ENCODE measurements at regions not wholly inside any gene's neighbourhood (a gene's known extent, or its start where the extent isn't known, plus 50 kb on each side); places are given as distances from the start of the nearest gene placed in this dataset.

DNA sequence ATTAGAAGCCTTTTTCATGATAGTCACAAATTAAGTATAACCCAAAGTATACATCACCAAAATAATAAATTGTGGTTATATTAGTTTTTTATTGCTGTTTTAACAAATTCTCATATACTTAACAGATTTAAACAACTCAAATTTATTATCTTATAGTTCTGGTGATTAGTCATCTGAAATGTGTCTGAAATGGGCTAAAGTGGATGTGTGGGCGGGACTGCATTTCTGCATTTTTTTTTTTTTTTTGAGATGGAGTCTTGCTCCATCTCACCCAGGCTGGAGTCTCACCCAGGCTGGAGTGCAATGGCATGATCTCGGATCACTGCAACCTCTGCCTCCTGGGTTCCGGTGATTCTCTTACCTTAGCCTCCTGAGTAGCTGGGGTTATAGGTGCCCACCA lies 891.5 kb upstream of the CELF2 start:
- no peak for DNase-seq (ENCODE audit: low read depth)
- no peak for TF ChIP-seq CTCF (IDR thresholded peaks at IDR 0.05; ENCODE audit: insufficient read depth, low read depth, low read length)
- H3K4me3 ChIP-seq (ENCODE audit: low read depth, low read length): no peak overlapping the region

- TF ChIP-seq CTCF (IDR thresholded peaks at IDR 0.05; ENCODE audit: insufficient read depth, low read depth, low read length): no peak
- peak; percentile 59 for DNase-seq (ENCODE audit: low read depth)
- no peak overlapping the region for H3K4me3 ChIP-seq (ENCODE audit: low read depth, low read length)
These were observed 889.3 kb upstream of the CELF2 start for GRCh38 chr10:10128387-10128786.

DNA sequence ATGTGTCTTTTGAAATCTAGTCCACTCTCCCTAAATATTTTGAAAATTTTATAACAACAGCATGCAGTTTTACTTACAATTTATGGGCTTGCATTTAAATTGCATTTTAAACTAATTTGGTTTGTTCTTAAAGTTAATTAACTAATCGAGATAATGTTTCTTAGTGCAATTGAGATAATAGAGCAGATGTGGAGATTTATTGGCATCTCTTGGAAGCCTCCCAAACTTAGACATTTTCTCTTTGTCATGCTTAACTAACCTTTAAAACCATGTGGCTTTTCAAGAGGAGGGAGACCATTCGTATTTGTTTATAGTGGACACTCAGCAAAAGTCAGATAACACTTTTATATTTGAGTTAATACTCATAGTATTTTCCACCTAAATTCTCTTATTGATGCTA lies 887.0 kb upstream of the CELF2 start:
- TF ChIP-seq CTCF (IDR thresholded peaks at IDR 0.05; ENCODE audit: insufficient read depth, low read depth, low read length): no peak
- no peak overlapping the region for H3K4me3 ChIP-seq (ENCODE audit: low read depth, low read length)
- DNase-seq (ENCODE audit: low read depth): no peak

DNA sequence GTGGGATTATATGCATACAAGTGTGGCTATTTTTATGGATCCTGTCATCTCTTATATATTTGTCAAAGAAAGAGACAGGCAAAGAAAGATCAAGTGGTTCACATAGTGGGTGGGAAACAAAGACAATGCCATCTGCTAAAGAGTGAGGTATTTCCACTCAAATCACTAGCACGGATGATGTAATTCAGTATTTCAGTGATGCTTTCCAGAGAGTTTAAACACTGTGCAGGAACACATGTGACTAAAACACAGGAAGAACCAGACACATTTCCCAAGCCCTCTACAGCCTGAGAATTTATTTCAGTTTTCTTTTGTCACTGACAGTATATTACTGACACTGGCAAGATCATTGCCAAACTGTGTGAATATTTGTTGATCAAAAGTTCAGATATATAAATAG lies 885.7 kb upstream of the CELF2 start:
- peak; percentile 50 for DNase-seq (ENCODE audit: low read depth)
- no peak for TF ChIP-seq CTCF (IDR thresholded peaks at IDR 0.05; ENCODE audit: insufficient read depth, low read depth, low read length)
- H3K4me3 ChIP-seq (ENCODE audit: low read depth, low read length): no peak overlapping the region

GRCh38 chr10:10133281-10133680 lies 884.4 kb upstream of the CELF2 start:
- DNase-seq (ENCODE audit: low read depth): no peak
- TF ChIP-seq CTCF (IDR thresholded peaks at IDR 0.05; ENCODE audit: insufficient read depth, low read depth, low read length): no peak
- no peak overlapping the region for H3K4me3 ChIP-seq (ENCODE audit: low read depth, low read length)

DNA sequence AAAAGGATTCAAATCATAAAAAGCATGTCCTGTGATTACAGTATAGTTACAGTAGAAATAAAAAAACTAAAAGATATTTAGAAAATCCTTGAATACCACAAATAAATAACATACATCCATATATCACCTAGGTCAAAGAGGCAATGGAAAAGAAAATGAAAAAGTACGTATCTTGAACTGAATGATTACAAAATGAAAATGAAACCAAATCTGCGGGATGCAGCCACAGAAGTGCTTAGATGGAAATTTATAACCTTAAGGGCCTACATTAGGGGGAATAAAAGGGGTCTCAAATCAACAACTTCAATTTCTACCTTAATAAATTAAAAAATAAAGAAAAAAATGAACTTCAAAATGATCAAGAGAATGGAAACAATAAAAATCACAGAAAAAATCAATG lies 879.0 kb upstream of the CELF2 start:
- DNase-seq (ENCODE audit: low read depth): peak; percentile 38
- no peak for TF ChIP-seq CTCF (IDR thresholded peaks at IDR 0.05; ENCODE audit: insufficient read depth, low read depth, low read length)
- H3K4me3 ChIP-seq (ENCODE audit: low read depth, low read length): peak overlapping the region; percentile 13

DNA sequence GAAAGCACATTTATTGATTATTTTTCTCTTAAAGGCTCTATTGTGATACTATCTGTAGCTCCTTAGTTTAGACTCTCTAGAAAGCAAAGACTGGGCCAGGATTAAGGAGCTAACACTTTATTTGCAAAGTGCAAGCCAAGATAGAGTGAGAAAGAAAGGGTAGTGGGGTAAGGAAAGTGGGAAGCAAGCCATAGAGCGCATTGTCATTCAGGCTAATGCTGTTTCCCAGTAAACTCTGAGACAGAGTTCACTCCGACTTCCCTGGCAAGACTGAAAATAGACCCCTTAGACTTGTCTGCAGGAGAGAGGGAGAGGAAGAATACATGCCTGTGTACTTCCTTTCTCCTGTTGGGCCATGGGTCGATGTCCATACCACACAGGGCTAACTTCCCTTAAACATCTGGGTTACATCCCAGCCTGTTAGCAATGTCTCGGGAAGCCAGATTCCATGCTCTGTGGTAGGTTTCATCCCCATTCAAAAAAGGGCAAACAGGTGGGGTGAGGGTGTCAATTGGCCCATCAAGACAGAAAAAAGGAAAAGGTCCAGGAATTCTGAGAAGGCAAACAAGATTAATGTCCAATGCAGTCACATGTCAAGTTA lies 875.8 kb upstream of the CELF2 start:
- DNase-seq (ENCODE audit: low read depth): no peak

More for the DNA sequence above, 875.8 kb upstream of the CELF2 start:
- no peak overlapping the region for H3K4me3 ChIP-seq (ENCODE audit: low read depth, low read length)
- TF ChIP-seq CTCF (IDR thresholded peaks at IDR 0.05; ENCODE audit: insufficient read depth, low read depth, low read length): no peak
